ENCODE measurements at regions not wholly inside any gene's neighbourhood (a gene's known extent, or its start where the extent isn't known, plus 50 kb on each side); places are given as distances from the start of the nearest gene placed in this dataset.

- TF ChIP-seq CTCF (IDR thresholded peaks at IDR 0.05; ENCODE audit: low read depth, low read length, missing control alignments) = no peak
- Histone ChIP-seq H3K36me3 (replicated peaks) (no peaks in the 10 kb centered on the region), H3K4me3 (ENCODE audit: low read depth, low read length) (no peak overlapping the region), H3K27me3 (replicated peaks) (no peaks in the 10 kb centered on the region), H3K27ac (no peak overlapping the region)
- in situ Hi-C loops (cut with HindIII; ENCODE audit: low pct_ligation_motif_present, low sequenced_read_pairs) = no loop called here
- peak; percentile 20 for DNase-seq
Observed at GRCh38 chr20:60381643-60382400, 423.6 kb downstream of the CDH26 start.

- no peak overlapping the region for H3K27ac ChIP-seq
- no peak for DNase-seq
- in situ Hi-C loops (cut with HindIII; ENCODE audit: low pct_ligation_motif_present, low sequenced_read_pairs) = no loop called here
- no peaks in the 10 kb centered on the region for H3K27me3 ChIP-seq (replicated peaks)
- H3K36me3 ChIP-seq (replicated peaks) = no peaks in the 10 kb centered on the region
- no peak for TF ChIP-seq CTCF (IDR thresholded peaks at IDR 0.05; ENCODE audit: low read depth, low read length, missing control alignments)
- no peak overlapping the region for H3K4me3 ChIP-seq (ENCODE audit: low read depth, low read length)
Observed at GRCh38 chr20:60389441-60389840, 431.2 kb downstream of the CDH26 start.

GRCh38 chr20:60389882-60390281 lies 431.7 kb downstream of the CDH26 start:
- no peaks in the 10 kb centered on the region for H3K36me3 ChIP-seq (replicated peaks)
- no peak overlapping the region for H3K27ac ChIP-seq
- H3K27me3 ChIP-seq (replicated peaks) = no peaks in the 10 kb centered on the region
- DNase-seq = no peak
- H3K4me3 ChIP-seq (ENCODE audit: low read depth, low read length) = no peak overlapping the region
- TF ChIP-seq CTCF (IDR thresholded peaks at IDR 0.05; ENCODE audit: low read depth, low read length, missing control alignments) = no peak
- in situ Hi-C loops (cut with HindIII; ENCODE audit: low pct_ligation_motif_present, low sequenced_read_pairs) = no loop called here

GRCh38 chr20:60395991-60396390 lies 437.8 kb downstream of the CDH26 start:
- no peak overlapping the region for H3K27ac ChIP-seq
- no peaks in the 10 kb centered on the region for H3K27me3 ChIP-seq (replicated peaks)
- no peak for DNase-seq
- in situ Hi-C loops (cut with HindIII; ENCODE audit: low pct_ligation_motif_present, low sequenced_read_pairs) = no loop called here
- no peak for TF ChIP-seq CTCF (IDR thresholded peaks at IDR 0.05; ENCODE audit: low read depth, low read length, missing control alignments)
- no peak overlapping the region for H3K4me3 ChIP-seq (ENCODE audit: low read depth, low read length)
- no peaks in the 10 kb centered on the region for H3K36me3 ChIP-seq (replicated peaks)

- DNase-seq = no peak
- H3K27me3 ChIP-seq (replicated peaks) = no peaks in the 10 kb centered on the region
- no peak for TF ChIP-seq CTCF (IDR thresholded peaks at IDR 0.05; ENCODE audit: low read depth, low read length, missing control alignments)
- no peak overlapping the region for H3K27ac ChIP-seq
- in situ Hi-C loops (cut with HindIII; ENCODE audit: low pct_ligation_motif_present, low sequenced_read_pairs) = no loop called here
- H3K4me3 ChIP-seq (ENCODE audit: low read depth, low read length) = no peak overlapping the region
- no peaks in the 10 kb centered on the region for H3K36me3 ChIP-seq (replicated peaks)
Observed at GRCh38 chr20:60400567-60400966, 442.3 kb downstream of the CDH26 start.
